Fibroblast of pulmonary artery (primary cell): ENCODE measurements at regions not wholly inside any gene's neighbourhood (a gene's known extent, or its start where the extent isn't known, plus 50 kb on each side); places are given as distances from the start of the nearest gene placed in this dataset.
A peak's percentile ranks its signal among the peaks of the same experiment; 100 is the strongest.

Experiments used
- DNase-seq: peaks from one replicate; pipeline ENCODE4 v3.0.0-alpha.2; 2010; ENCODE audit warnings: low read depth
- H3K4me3 ChIP-seq: replicated peaks from 2 replicates; pipeline ENCODE4 v1.5.1; 2011; ENCODE audit warnings: low read depth, mild to moderate bottlenecking, control low read depth, low read length, moderate library complexity
- CTCF ChIP-seq: IDR thresholded peaks from 2 replicates; pipeline ENCODE4 v1.5.1; 2011; ENCODE audit warnings: mild to moderate bottlenecking, control low read depth, low read length, inconsistent platforms; ENCODE audit errors: missing control alignments

GRCh38 chr6:145305670-145306069 is 429.6 kb downstream of the EPM2A start:
- H3K4me3 ChIP-seq = no peak overlapping the region
- DNase-seq = no peak
- TF ChIP-seq CTCF = no peak

- no peak overlapping the region for H3K4me3 ChIP-seq
- DNase-seq = no peak
- TF ChIP-seq CTCF = no peak
Measured at GRCh38 chr6:145306489-145306888, 428.8 kb downstream of the EPM2A start.

DNA sequence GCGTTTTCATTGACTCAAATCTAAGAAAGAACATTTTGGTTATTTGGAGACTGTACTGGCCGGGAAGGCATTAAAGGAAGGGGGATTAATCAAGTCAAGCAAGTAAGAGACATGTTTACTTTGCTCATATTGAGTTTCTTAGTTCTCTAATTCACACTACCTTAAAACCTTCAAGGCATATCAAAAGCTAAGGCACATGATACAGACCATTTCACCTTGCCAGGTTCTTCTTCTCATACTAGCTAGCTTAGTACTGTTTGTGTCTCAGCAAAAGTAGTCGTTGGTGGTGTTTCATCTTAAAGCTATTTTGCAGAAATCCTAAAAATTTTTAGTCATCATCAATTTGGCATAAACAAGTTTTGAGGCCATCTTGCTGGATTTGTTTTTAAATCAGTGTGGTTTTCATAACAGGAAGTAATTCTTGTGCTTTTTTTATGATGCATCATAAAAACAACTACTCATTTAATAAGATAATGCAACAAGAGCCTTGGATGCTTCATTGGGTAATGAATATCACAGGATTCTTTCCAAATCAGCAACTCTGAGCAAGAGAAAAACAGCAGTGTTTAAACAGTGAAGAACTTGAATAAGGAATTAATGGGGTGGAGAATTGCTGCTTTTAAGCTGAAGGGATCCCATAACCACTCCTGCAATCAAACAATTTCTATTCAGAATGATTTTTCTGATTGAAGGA is 425.3 kb downstream of the EPM2A start:
- peak; percentile 22 for DNase-seq
- TF ChIP-seq CTCF = no peak
- H3K4me3 ChIP-seq = no peak overlapping the region

DNA sequence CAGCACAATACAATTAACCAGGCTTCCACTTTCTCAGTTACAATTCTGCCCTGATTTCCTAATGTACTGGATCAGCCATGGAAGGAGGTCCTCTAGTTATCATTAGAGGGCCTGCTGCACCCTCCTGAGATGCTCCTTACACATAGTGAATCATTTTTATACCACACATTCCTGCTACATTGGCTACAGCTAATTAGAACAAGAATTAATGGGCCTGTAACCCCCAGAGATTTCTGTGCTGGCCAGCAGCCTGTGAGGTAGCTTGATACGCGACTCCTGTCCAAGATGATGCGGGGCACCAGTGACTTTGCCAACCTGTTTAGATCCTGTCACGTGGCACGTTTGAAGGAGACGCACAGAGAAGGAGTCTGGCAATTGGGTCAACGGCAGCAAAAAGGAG is 422.8 kb downstream of the EPM2A start:
- no peak for DNase-seq
- no peak overlapping the region for H3K4me3 ChIP-seq
- no peak for TF ChIP-seq CTCF

DNA sequence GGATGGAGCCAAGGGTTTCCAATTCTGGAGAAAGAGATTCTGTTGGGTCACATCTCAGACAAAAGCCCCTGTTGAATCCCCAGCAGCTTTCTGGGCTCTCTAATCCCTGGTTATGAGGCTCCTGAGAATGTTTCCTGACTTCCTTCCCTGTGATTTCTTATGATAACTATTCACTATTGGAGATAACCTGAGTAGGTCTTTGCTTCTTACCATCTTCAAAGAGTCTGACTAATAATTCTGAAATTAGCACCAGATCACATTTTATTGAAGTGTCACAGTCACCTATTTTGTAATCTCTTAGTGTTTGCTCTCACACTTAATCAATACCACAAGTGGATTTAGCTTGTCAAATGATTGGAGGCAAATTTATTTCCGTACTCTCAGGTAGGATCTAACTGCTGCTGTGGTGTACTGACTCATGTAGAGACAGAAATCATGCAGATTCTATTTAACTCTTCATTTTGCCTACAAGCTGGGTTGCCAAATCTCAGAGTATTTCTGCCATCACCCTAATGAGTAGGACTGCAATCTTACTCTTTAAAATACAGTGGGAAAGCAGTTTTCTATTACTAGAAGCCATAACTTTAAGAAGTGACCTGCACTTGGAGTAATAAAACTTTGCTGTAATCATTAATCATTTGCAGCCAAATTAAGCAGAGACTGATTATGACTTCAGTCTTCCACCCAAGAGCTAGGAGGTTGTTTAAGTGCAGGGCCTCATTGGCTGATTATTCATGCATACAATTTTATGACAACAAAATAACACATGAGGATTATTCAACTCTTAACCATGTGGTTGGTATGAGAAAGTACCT is 422.1 kb downstream of the EPM2A start:
- H3K4me3 ChIP-seq = no peak overlapping the region
- no peak for DNase-seq
- TF ChIP-seq CTCF = no peak

- H3K4me3 ChIP-seq = no peak overlapping the region
- DNase-seq = no peak
- TF ChIP-seq CTCF = no peak
Measured at GRCh38 chr6:145315982-145316600, 419.2 kb downstream of the EPM2A start.
